Panc1 (cell line): ENCODE measurements at regions not wholly inside any gene's neighbourhood (a gene's known extent, or its start where the extent isn't known, plus 50 kb on each side); places are given as distances from the start of the nearest gene placed in this dataset.

Experiments used
- ATAC-seq: fragments of 200-7000 bp; cut with Tn5 transposase; 2 replicates; pipeline ENCODE4 v1.9.1; 2020; ENCODE audit warnings: mild to moderate bottlenecking, moderate library complexity
- BruUV-seq: library from RNA; stranded (reverse); fragments of 400-500 nt; replicated peaks from 2 replicates; lab custom pipeline; 2021; lab: Mats Ljungman, UMichigan
- CTCF ChIA-PET: fragments of 300-600 bp; sonication (Branson Sonifier 250); formaldehyde crosslinking; loops from one replicate; lab custom pipeline; 2022; ENCODE audit warnings: antibody characterized with exemption; lab: Charles Lee
- POLR2A ChIA-PET: fragments of 300-600 bp; sonication (Branson Sonifier 250); formaldehyde crosslinking; loops from one replicate; lab custom pipeline; 2022; ENCODE audit warnings: antibody characterized with exemption; lab: Charles Lee
- DNase-seq: peaks from one replicate; pipeline ENCODE4 v3.0.0-alpha.2; 2010; ENCODE audit warnings: low read depth, low spot score
- H3K27ac ChIP-seq: 2 replicates; pipeline ENCODE4 v1.5.1; 2011; ENCODE audit warnings: mild to moderate bottlenecking, low read length, inconsistent platforms
- H3K27me3 ChIP-seq: fragments of 200-500 bp; sonication (Bioruptor generic); 2 replicates; pipeline ENCODE4 v1.6.0; 2014; ENCODE audit warnings: low read length, inconsistent platforms; ENCODE audit not compliant: control insufficient read depth, insufficient read depth
- H3K36me3 ChIP-seq: fragments of 200-500 bp; sonication (Bioruptor generic); 2 replicates; pipeline ENCODE4 v1.5.1; 2014; ENCODE audit warnings: inconsistent platforms, mild to moderate bottlenecking, low read length, moderate library complexity; ENCODE audit not compliant: control insufficient read depth, insufficient read depth
- H3K4me1 ChIP-seq: 2 replicates; pipeline ENCODE4 v1.5.1; 2011; ENCODE audit warnings: inconsistent platforms, mild to moderate bottlenecking, low read length, moderate library complexity; ENCODE audit not compliant: control insufficient read depth, insufficient read depth
- H3K4me3 ChIP-seq, 2 experiments: 2 replicates each; pipeline ENCODE4 v1.5.1; 2011 to 2012; ENCODE audit warnings: low read depth in 2 of 2, low read length in 2 of 2, mild to moderate bottlenecking in 2 of 2, inconsistent platforms in 1 of 2, moderate library complexity in 1 of 2
- H3K9me3 ChIP-seq: fragments of 200-500 bp; sonication (Bioruptor generic); 2 replicates; pipeline ENCODE4 v1.5.1; 2014; ENCODE audit warnings: low read depth, mild to moderate bottlenecking, inconsistent platforms, low read length, moderate library complexity; ENCODE audit not compliant: control insufficient read depth, insufficient read depth
- POLR2AphosphoS5 ChIP-seq: IDR thresholded peaks from 2 replicates; pipeline ENCODE4 v1.6.1; 2012; ENCODE audit warnings: mild to moderate bottlenecking, low read depth, low read length, moderate library complexity
- SIN3A ChIP-seq: IDR thresholded peaks from 2 replicates; pipeline ENCODE4 v1.6.1; 2012; ENCODE audit warnings: low read depth, mild to moderate bottlenecking, low read length, moderate library complexity, borderline replicate concordance; ENCODE audit not compliant: insufficient read depth
- TCF7L2 ChIP-seq: IDR thresholded peaks from 2 replicates; pipeline ENCODE4 v1.6.1; 2011; ENCODE audit warnings: mild to moderate bottlenecking, low read depth, low read length, inconsistent platforms
- in situ Hi-C: cut with HindIII; loops from 2 replicates; pipeline ENCODE4 v1.10.0; 2016; ENCODE audit warnings: low sequenced_read_pairs, low pct_unique_long_range_greater_than_20kb
- intact Hi-C: fragments of 100-400 bp; cut with micrococcal nuclease; formaldehyde crosslinking; loops from one replicate; pipeline ENCODE4 v1.10.0; 2022; ENCODE audit not compliant: unreplicated experiment
- TF ChIP-seq, protein P1 (sequence below): fragments of 450-650 bp; IDR thresholded peaks from 2 replicates; pipeline ENCODE4 v1.5.1; 2017; ENCODE audit warnings: mild to moderate bottlenecking
- TF ChIP-seq, protein P2 (sequence below), 2 experiments: IDR thresholded peaks; 2 replicates each; pipeline ENCODE4 v1.6.1; 2011 to 2012; ENCODE audit warnings: low read depth in 2 of 2, control low read depth in 1 of 2, low read length in 1 of 2, mild to moderate bottlenecking in 1 of 2, moderate library complexity in 1 of 2; ENCODE audit not compliant: insufficient read depth in 1 of 2

DNA sequence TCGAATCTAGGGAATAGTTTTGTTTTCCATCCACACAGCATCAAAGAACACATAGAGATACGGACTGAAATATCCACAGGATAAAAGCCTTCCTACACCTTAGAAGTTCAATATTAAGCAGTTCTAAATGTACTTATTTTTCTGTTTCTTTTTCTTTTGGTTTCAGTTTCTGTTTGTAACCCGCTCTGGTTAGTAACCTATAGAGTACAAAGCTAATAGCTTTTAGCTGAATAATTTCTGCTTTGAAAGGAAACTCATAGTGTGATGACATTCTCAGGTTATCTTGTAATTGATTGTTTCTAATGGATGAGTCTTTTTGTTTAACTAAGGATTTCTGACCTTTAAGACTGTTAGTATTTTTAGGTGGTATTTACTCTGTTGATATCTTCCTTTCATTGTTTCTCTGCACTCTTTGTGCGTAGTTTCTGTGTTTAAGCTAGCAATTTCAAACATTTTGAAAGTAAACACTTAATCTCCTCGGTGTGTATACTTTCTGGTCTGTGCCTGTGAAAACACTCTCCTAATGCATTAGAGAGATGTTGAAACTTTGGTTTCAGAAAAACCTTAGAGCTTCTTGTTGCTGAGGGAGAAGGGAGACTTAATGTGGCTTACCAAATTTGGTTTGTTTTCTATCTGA lies 385.5 kb downstream of the HDGFL1 start:
- intact Hi-C loops, result no loop called here
- ChIA-PET POLR2A (no interaction called here), CTCF (no interaction called here)
- Histone ChIP-seq H3K4me3 (peak overlapping the region in 1 of 2 experiments; percentile 20; a peak in 3 of 4 replicates), H3K4me1 (no peaks in the 10 kb centered on the region), H3K27me3 (no peaks in the 10 kb centered on the region), H3K27ac (peak overlapping the region; percentile 59; the same call in 1 of the 2 replicates), H3K9me3 (no peaks in the 10 kb centered on the region), H3K36me3 (no peaks in the 10 kb centered on the region)
- in situ Hi-C loops, result no loop called here
- no peak for TF ChIP-seq TCF7L2
- TF ChIP-seq POLR2AphosphoS5, result no peak
- TF ChIP-seq, protein P1, sequence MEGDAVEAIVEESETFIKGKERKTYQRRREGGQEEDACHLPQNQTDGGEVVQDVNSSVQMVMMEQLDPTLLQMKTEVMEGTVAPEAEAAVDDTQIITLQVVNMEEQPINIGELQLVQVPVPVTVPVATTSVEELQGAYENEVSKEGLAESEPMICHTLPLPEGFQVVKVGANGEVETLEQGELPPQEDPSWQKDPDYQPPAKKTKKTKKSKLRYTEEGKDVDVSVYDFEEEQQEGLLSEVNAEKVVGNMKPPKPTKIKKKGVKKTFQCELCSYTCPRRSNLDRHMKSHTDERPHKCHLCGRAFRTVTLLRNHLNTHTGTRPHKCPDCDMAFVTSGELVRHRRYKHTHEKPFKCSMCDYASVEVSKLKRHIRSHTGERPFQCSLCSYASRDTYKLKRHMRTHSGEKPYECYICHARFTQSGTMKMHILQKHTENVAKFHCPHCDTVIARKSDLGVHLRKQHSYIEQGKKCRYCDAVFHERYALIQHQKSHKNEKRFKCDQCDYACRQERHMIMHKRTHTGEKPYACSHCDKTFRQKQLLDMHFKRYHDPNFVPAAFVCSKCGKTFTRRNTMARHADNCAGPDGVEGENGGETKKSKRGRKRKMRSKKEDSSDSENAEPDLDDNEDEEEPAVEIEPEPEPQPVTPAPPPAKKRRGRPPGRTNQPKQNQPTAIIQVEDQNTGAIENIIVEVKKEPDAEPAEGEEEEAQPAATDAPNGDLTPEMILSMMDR, result no peak
- TF ChIP-seq SIN3A, result no peak
- no TSS peak for BruUV-seq
- no peak for ATAC-seq
- DNase-seq, result no peak

DNA sequence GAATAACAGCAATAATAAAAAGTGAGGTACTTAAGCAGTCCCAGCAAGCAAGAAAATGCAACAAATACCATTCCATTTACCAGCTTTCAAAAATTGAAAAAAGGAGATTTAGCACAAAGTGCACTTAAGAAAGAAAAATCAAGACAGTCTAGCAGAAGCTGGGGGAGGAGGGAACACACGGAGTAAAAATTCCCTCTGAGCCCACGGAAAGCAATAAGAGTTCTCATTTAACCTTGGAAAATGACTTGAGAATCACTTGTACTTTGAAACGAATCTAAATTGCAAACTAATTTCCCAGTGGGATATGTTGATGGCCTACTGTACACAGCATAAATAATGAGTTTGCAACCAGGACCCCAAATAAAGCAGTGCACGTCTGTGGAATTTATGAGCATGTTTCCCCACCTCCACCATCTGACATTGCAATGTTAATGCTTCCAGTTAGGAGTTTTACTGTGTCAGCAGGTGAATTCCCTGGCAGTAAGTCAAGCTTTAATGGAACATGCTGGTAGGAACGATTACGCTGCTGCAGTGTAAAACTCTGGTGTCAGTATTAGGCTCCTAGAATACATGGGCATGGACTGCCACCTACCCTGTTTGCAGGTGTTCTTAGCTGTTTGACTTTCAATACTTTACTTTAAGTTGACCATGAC lies 386.8 kb downstream of the HDGFL1 start:
- Histone ChIP-seq H3K4me1 (no peaks in the 10 kb centered on the region), H3K4me3 (no peak overlapping the region), H3K27me3 (no peaks in the 10 kb centered on the region), H3K9me3 (no peaks in the 10 kb centered on the region), H3K36me3 (no peaks in the 10 kb centered on the region), H3K27ac (no peak overlapping the region)
- no peak for ATAC-seq
- CTCF ChIA-PET, result no interaction called here
- in situ Hi-C loops (no loop called here), intact Hi-C loops (no loop called here)
- TF ChIP-seq TCF7L2 (no peak), POLR2AphosphoS5 (no peak), SIN3A (no peak)
- TF ChIP-seq, protein P1, result no peak
- TF ChIP-seq, protein P2, sequence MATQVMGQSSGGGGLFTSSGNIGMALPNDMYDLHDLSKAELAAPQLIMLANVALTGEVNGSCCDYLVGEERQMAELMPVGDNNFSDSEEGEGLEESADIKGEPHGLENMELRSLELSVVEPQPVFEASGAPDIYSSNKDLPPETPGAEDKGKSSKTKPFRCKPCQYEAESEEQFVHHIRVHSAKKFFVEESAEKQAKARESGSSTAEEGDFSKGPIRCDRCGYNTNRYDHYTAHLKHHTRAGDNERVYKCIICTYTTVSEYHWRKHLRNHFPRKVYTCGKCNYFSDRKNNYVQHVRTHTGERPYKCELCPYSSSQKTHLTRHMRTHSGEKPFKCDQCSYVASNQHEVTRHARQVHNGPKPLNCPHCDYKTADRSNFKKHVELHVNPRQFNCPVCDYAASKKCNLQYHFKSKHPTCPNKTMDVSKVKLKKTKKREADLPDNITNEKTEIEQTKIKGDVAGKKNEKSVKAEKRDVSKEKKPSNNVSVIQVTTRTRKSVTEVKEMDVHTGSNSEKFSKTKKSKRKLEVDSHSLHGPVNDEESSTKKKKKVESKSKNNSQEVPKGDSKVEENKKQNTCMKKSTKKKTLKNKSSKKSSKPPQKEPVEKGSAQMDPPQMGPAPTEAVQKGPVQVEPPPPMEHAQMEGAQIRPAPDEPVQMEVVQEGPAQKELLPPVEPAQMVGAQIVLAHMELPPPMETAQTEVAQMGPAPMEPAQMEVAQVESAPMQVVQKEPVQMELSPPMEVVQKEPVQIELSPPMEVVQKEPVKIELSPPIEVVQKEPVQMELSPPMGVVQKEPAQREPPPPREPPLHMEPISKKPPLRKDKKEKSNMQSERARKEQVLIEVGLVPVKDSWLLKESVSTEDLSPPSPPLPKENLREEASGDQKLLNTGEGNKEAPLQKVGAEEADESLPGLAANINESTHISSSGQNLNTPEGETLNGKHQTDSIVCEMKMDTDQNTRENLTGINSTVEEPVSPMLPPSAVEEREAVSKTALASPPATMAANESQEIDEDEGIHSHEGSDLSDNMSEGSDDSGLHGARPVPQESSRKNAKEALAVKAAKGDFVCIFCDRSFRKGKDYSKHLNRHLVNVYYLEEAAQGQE (IDR thresholded peaks at IDR 0.05; ENCODE audit: insufficient read depth in 1 of 2, low read depth in 2 of 2, low read length in 1 of 2), result no peak
- POLR2A ChIA-PET, result no interaction called here
- BruUV-seq, result no TSS peak
- no peak for DNase-seq
